CD4-positive, alpha-beta T cell (primary cell): ENCODE measurements at regions not wholly inside any gene's neighbourhood (a gene's known extent, or its start where the extent isn't known, plus 50 kb on each side); places are given as distances from the start of the nearest gene placed in this dataset.

Source experiments
- ATAC-seq: fragments of 200-7000 bp; cut with Tn5 transposase; one replicate; pipeline ENCODE4 v1.10.0; 2022; ENCODE audit warnings: mild to moderate bottlenecking; ENCODE audit not compliant: poor library complexity
- CTCF ChIA-PET: fragments of 350-600 bp; sonication (Branson Sonifier 250); formaldehyde crosslinking; loops from one replicate; lab custom pipeline; 2021; ENCODE audit warnings: antibody characterized with exemption, inconsistent platforms; lab: Charles Lee
- POLR2A ChIA-PET: fragments of 350-600 bp; sonication (Branson Sonifier 250); formaldehyde crosslinking; loops from one replicate; lab custom pipeline; 2021; ENCODE audit warnings: antibody characterized with exemption, inconsistent platforms; lab: Charles Lee
- DNase-seq, 14 experiments: peaks; one replicate each; pipeline ENCODE4 v3.0.0-alpha.2; 2013 to 2020; ENCODE audit warnings: mixed read lengths in 2 of 14
- H3K27ac ChIP-seq, 2 donors: one replicate each; pipeline versions ENCODE4 v1.5.1 to v1.7.0; 2013; ENCODE audit warnings: low read length in 2 of 2, low read depth in 1 of 2, mild to moderate bottlenecking in 1 of 2
- H3K27me3 ChIP-seq, 2 experiments: 1 replicate in 1 of 2; 2 replicates in 1 of 2; pipeline versions ENCODE4 v1.6.1 to v1.7.0; 2013; ENCODE audit warnings: low read length in 2 of 2, control low read depth in 1 of 2, mild to moderate bottlenecking in 1 of 2, moderate library complexity in 1 of 2; ENCODE audit not compliant: insufficient read depth in 2 of 2, control insufficient read depth in 1 of 2
- H3K36me3 ChIP-seq: one replicate; pipeline ENCODE4 v1.6.1; 2013; ENCODE audit warnings: low read length, control low read depth; ENCODE audit not compliant: insufficient read depth
- H3K4me1 ChIP-seq: one replicate; pipeline ENCODE4 v1.6.1; 2013; ENCODE audit warnings: low read length, control low read depth; ENCODE audit not compliant: insufficient read depth
- H3K4me3 ChIP-seq: one replicate; pipeline ENCODE4 v1.5.1; 2013; ENCODE audit warnings: mild to moderate bottlenecking, low read length, moderate library complexity
- H3K9me3 ChIP-seq, 2 experiments: 1 replicate in 1 of 2; 2 replicates in 1 of 2; pipeline versions ENCODE4 v1.6.1 to v1.7.0; 2013; ENCODE audit warnings: low read length in 2 of 2, mild to moderate bottlenecking in 2 of 2, control low read depth in 1 of 2, moderate library complexity in 1 of 2; ENCODE audit not compliant: control insufficient read depth in 1 of 2, insufficient read depth in 1 of 2
- H3K27ac Mint-ChIP-seq: one replicate; pipeline ENCODE4 v1.8.0; 2020; ENCODE audit warnings: mixed read lengths
- H3K27me3 Mint-ChIP-seq: one replicate; pipeline ENCODE4 v1.8.0; 2021; ENCODE audit warnings: mixed read lengths
- H3K36me3 Mint-ChIP-seq: one replicate; pipeline ENCODE4 v1.8.0; 2021; ENCODE audit warnings: low read depth, mixed read lengths
- H3K4me1 Mint-ChIP-seq: one replicate; pipeline ENCODE4 v1.8.0; 2021; ENCODE audit warnings: low read depth, mixed read lengths
- H3K4me3 Mint-ChIP-seq: one replicate; pipeline ENCODE4 v1.8.0; 2020; ENCODE audit warnings: mild to moderate bottlenecking, mixed read lengths
- H3K9me3 Mint-ChIP-seq: one replicate; pipeline ENCODE4 v1.8.0; 2020; ENCODE audit warnings: mixed read lengths
- CTCF ChIP-seq: fragments of 200-600 bp; IDR thresholded peaks from one replicate; pipeline ENCODE4 v1.8.0; 2022; ENCODE audit warnings: antibody characterized with exemption, mild to moderate bottlenecking
- intact Hi-C, 2 experiments: fragments of 100-400 bp; cut with DNase I in 1 of 2; cut with micrococcal nuclease in 1 of 2; formaldehyde crosslinking; loops; one replicate each; pipeline versions ENCODE4 v1.15.1 to v1.9.0; 2023 to 2025; cut with DNase I, micrococcal nuclease

GRCh38 chr12:118553856-118554504 is 177.6 kb downstream of the SUDS3 start:
- H3K4me1 ChIP-seq: no peaks in the 10 kb centered on the region
- no peak overlapping the region for H3K27ac Mint-ChIP-seq
- CTCF ChIA-PET: no interaction called here
- no peak overlapping the region for H3K27ac ChIP-seq
- H3K36me3 Mint-ChIP-seq: no peaks in the 10 kb centered on the region
- no peaks in the 10 kb centered on the region for H3K27me3 ChIP-seq
- no peaks in the 10 kb centered on the region for H3K27me3 Mint-ChIP-seq
- no peaks in the 10 kb centered on the region for H3K36me3 ChIP-seq
- POLR2A ChIA-PET: interaction anchor here (0.7 kb wide), 1 partner anchor 34 kb away, joined by 3 read pairs; no protein-coding TSS in a partner anchor
- no peak for TF ChIP-seq CTCF
- H3K9me3 Mint-ChIP-seq: peaks cover 9% of the 10 kb centered on the region
- peaks cover 0 to 7% of the 10 kb centered on the region in 2 experiments for H3K9me3 ChIP-seq
- H3K4me3 ChIP-seq: no peak overlapping the region
- H3K4me1 Mint-ChIP-seq: no peaks in the 10 kb centered on the region
- H3K4me3 Mint-ChIP-seq: no peak overlapping the region
- no peak for ATAC-seq
- intact Hi-C loops: no loop called here
- DNase-seq: no peak

- Mint-ChIP-seq H3K27me3 (no peaks in the 10 kb centered on the region), H3K4me1 (no peaks in the 10 kb centered on the region), H3K36me3 (no peaks in the 10 kb centered on the region), H3K9me3 (no peaks in the 10 kb centered on the region), H3K27ac (no peak overlapping the region), H3K4me3 (no peak overlapping the region)
- CTCF ChIA-PET: no interaction called here
- Histone ChIP-seq H3K4me3 (no peak overlapping the region), H3K9me3 (peaks cover 0 to 3% of the 10 kb centered on the region in 2 experiments), H3K27ac (no peak overlapping the region), H3K27me3 (no peaks in the 10 kb centered on the region), H3K4me1 (no peaks in the 10 kb centered on the region), H3K36me3 (no peaks in the 10 kb centered on the region)
- no peak for DNase-seq
- no peak for ATAC-seq
- TF ChIP-seq CTCF: no peak
- POLR2A ChIA-PET: no interaction called here
- intact Hi-C loops: no loop called here
Measured at GRCh38 chr12:118558941-118559340, 182.6 kb downstream of the SUDS3 start.

- no peak overlapping the region for H3K27ac Mint-ChIP-seq
- H3K36me3 Mint-ChIP-seq: no peaks in the 10 kb centered on the region
- H3K27ac ChIP-seq: no peak overlapping the region
- H3K36me3 ChIP-seq: no peaks in the 10 kb centered on the region
- H3K4me3 Mint-ChIP-seq: no peak overlapping the region
- peaks cover 2% of the 10 kb centered on the region for H3K9me3 Mint-ChIP-seq
- no peaks in the 10 kb centered on the region for H3K27me3 Mint-ChIP-seq
- H3K27me3 ChIP-seq: no peaks in the 10 kb centered on the region
- no peaks in the 10 kb centered on the region for H3K4me1 Mint-ChIP-seq
- POLR2A ChIA-PET: no interaction called here
- H3K4me1 ChIP-seq: no peaks in the 10 kb centered on the region
- ATAC-seq (no peak), DNase-seq (no peak)
- no peak overlapping the region for H3K4me3 ChIP-seq
- TF ChIP-seq CTCF: no peak
- CTCF ChIA-PET: no interaction called here
- intact Hi-C loops: no loop called here
- peaks cover 0 to 3% of the 10 kb centered on the region in 2 experiments for H3K9me3 ChIP-seq
Measured at GRCh38 chr12:118560733-118561132, 184.4 kb downstream of the SUDS3 start.
